GM21576 (cell line): ENCODE measurements at regions not wholly inside any gene's neighbourhood (a gene's known extent, or its start where the extent isn't known, plus 50 kb on each side); places are given as distances from the start of the nearest gene placed in this dataset.
A peak's percentile ranks its signal among the peaks of the same experiment; 100 is the strongest.

Experiments
- ATAC-seq: cut with Tn5 transposase; IDR thresholded peaks from one replicate; pipeline ENCODE4 v1.9.1; 2021; ENCODE audit warnings: mild to moderate bottlenecking, moderate library complexity; ENCODE audit not compliant: unreplicated experiment

DNA sequence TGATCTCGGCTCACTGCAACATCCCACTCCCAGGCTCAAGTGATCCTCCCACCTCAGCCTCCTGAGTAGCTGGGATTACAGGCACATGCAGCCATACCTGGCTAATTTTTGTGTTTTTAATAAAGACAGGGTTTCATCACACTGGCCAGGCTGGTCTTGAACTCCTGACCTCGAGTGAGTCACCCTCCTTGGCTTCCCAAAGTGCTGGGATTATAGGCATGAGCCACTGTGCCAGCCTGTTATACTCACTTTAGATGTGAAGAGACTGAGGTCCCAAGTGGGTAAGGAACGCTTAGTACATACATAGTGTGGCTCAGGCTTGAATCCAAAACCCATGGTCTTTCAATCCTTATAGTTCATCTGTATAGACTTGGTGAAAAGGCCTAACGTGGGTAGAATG lies 63.7 kb upstream of the EPS8L3 start:
- no peak for ATAC-seq

DNA sequence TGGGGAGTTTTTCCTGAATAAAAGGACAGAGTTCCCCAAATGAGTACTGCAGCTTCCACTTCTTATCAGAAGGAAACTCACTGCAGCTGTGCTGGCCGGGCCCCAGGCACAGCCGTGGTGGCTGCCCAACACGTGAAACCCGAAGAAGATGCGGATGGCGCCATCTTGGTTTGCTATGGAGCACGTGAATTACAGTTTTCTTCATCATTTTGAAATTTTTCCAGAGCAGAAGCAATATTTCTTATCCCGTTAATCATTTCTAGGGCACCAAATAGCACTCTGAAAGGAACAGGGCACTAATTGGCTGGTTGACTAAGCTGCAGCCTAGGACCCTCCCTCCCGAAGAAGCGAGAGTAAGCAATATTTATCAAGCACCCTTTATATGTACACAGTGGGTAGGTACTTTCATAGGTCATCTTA lies 63.2 kb upstream of the EPS8L3 start:
- ATAC-seq = no peak

DNA sequence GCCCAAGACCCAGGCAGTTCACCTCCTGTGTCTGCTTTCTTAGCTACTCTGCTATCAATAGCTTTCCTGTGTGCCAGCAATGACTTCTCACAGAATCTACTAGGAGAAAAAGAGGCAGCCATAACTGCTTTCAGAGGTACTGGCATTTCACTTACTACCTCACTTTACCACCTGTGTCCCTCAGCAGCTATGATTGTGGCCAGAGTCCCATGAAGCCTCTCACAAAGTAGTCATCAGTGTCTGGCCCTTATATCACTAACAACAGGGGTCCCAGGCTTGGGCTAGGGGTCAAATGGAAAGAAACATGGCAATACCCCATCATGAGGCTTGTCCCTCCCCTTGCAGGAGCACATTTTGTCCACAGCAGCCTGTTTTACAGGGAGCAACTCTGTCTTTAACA lies 62.7 kb upstream of the EPS8L3 start:
- no peak for ATAC-seq

DNA sequence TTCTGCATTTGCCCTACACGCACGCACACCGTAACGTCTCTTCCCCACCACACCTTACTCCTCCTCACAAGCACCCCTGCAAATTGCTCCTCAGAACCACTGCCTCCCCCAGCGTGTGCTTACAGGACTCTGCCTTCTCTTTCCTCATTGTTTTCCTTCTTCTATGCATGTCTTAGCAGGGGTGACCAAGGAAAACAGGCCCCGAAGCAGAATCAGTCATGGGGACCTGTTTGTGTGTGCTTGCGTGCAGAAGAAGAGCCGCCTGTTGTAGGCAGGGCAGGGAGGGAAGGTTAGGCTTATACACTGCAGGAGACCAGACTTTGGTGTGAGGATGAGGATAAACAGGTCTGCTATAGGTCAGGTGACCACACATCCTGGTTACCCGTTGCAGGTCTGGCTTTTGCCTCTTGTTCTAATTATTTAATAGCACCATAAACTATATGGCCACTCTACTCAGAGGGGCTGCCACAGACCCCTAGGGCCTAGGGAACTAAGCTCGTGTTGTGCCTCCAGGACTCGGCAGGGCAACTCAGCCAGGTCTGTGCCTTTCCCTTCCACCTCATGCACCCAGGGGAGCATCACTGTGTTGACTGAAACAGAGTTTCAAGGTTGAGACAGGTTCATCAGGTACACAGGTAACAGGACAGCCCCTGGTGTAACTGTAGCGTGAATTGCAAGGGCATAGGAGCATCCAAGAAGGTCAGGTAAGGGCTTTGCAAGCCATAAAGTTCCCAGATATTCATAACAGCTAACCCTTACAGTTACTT lies 60.8 kb upstream of the EPS8L3 start:
- ATAC-seq = no peak

DNA sequence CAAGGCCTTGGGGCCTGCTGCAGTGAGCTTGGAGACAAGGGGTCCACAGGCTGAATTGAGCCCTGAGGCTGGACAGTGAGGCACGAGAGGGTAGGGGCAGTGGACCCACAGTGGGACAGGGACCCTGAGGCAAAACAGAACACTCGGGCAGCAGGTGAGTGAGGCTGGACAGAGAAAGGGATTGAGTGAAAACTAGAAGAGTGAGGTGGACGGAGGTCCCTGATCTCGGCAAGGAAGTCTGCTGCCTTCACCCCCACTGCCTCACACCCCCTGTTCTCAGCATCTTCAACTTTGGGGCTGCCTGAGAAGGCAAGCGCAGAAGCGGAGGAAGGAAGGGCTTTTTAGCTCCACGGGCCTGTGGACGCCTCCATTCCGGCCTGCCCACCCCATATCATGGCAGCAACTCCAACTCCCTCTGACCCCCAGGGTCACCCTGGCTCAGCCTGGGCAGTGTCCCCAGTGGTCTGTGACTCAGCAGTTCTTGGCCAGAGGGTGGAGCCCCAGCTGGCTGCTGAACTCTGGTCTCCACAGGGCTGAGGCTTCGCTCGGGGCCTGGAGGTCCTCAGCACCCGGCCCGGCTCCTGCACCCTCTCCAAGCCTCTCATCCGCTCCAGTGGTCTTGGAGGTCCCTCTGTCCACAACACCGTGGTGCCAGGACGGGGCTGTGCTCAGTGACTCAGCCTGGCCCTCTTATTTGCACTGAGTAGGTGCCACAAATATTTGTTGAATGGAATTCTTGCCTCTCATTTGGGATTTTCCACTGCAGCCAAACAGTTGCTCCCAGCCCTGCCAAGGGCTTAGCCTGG lies 60.0 kb upstream of the EPS8L3 start:
- no peak for ATAC-seq

DNA sequence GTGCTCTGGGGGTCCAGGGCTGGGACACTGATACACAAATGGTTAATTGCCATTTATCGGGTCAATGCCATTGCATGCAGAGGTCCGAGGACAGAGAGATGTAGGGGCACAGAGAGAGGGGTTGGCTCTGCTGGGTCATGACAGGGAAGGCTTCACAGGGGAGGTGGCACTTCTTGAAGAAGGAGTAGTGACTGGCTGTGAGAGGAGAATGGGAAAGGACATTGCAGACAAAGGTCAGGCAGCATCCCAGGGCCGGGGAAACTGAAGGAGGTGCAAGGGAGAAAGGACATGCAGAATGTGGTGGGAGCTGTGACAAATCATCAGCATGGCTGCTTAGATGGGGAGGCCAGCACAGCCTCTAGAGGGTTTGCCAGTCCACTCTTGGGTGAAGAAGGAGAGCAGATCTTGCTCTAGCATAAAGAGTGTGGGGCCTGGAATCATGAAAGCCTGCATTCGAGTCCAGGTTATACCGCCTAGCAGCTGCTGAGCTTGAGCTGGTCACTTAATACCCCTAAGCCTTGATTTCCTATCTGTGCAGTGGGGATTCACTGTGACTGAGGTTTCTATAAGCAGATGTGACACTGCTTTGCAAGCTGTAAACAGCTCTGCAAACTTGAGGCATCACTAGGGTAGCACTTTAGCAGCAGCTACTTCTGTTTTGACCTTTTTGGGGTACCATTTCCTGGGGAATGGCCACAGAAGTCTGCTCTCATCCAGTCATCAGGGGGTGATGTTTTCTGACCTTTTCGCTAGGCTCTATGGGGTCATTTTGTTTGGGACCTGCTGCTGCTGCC lies 59.2 kb upstream of the EPS8L3 start:
- no peak for ATAC-seq

DNA sequence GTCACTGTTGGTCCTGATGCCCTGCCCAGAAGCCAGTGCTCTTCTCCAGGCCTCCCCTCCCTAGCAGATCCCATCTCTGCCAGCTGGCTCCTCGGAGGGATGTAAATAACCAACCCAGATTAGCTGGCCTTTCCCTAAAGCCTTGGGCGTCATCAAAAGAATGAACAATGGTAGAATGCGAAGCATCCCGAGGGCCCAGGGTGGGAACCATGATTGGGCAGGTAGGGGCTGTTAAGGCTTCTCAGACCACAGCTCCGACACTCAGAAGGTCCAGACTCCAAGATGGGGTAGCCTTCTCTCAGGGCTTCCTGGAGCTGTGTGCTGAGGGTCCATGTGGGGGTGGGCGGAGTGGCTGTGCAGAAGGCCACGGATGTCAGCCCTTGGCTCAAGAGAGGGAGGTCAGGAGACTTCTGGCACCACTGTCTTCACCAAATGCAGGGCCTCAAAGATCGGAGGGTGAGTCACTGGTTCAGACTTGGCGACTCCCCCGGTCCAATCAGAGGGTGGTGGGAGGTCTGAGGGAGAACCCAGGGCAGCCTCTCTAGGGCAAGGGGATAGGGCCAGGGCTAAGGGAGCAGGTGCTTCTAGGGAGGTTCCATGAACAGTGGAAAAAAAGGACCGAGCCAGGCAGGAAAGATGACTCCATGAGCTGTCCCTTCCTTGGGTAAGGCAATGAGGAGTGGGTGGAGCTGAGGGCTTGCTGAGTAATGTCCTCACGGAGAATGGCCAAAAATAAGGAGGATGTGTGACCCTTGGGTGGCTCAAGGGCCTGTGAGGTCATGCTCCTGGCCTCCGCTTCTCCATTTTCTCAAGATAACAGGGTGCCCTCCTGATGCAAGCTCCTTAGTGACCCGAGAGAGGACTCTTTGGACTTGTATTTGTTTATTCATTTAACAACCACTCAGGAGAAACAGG lies 58.4 kb upstream of the EPS8L3 start:
- no peak for ATAC-seq

DNA sequence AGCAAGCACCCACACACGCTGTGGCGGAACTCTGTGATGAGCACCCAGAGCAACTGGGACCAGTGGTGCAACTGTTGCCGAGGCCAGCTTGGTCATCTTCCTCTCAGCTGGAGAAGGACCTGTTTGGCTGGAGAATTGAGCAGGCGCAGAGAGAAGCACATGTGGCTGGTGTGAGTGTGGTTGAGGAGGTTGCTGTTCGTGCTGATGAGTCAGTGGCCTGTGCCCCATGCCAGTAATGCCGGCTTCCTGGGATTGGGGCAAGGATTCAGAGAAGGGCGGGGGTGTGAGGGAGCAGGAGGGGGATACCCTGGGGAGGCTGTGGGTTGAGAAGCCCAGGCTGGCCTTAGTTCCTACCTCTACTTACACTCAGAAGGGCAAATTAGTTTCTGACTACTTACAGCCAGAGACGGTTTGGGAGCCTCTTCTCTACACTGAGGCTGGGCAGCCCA lies 57.5 kb upstream of the EPS8L3 start:
- no peak for ATAC-seq

DNA sequence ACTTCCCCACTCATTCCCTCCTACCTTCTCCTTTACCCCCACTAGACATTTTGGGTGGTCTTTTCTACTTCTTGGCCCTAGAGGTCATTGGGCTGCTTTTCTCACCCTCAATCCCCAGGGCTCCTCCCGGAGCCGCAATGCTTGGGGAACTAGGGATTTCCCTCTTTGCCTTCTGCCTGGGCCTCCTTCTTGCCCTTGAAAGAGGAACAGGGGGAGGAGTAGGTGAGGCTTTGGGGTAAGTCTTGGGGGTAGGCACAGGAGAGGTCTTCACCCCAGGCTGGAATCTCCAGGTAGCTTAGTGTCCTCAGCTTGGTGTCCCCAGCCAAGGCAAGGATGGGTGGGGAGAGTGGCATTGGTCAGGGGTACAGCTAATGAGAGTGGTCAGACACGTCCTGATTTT lies 56.2 kb upstream of the EPS8L3 start:
- ATAC-seq = no peak

DNA sequence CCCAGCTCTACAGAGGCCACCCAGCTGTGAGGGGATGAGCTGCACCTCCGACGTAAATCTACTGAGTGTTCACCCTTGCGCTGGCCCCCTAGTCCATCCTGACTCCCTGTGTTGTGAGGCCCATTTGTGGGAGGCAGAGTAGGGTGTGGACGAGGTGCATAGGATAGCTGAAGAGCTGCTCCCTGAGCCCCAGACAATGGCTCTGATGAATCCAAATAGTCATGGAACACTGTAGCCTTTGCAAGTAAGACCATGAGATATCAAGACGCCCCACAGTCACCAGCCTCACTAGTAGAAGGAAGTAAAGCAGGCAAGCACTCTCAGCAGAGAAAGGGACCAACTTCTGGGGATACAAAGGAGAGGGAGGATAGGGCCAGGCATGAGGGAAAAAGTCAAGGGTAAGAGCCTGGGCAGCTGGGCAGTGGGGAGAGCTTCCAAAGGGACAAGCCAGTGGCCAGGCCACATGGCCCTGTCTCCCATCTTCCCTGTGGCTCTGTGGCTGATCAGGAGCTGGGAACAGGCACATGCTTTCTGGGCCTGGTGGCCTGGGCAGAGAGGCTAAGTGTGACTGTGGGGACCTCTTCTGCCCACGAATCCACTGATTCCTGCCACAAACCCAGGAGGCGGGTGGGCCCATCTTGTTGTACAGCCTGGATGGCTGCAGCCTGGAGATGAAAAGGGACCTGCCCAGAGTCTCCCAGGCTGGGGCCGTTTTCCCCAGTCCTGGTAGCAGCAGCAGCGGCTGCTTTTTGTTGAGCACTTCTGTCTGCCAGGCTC lies 55.5 kb upstream of the EPS8L3 start:
- no peak for ATAC-seq

DNA sequence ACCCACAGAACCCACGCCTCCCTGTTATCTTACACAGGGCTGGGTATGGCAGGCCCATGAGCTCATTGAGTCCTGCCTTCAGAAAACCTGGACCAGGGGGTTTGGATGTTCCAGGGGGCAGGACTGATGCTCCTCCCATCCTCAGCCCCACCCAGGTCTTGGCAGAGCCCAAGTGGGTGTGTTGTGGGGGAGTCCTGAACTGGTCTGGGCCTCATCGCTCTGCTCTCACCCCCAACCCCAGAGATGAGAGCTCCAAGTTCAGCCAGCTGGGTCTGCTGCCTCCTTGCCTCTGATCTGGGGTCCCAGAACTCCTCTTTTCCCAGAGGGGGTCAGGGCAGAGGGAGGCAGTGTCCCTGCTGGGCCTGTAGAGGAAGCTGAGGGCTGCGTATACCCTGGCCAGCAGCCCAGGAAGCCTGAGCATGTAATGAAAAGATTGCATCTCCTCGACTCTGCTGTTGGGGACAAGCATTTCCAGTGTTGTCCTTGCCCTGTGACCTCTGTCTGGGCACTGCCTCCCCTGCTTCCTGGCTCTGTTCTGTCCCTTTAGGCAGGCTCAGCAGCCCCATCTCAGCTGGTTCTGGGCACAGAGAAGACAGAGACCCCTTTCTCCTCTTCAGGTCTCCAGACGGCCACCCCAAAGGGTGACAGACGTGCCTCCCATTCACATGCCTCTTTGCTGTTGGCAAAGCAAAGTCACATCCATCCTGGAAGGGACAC lies 54.7 kb upstream of the EPS8L3 start:
- no peak for ATAC-seq

DNA sequence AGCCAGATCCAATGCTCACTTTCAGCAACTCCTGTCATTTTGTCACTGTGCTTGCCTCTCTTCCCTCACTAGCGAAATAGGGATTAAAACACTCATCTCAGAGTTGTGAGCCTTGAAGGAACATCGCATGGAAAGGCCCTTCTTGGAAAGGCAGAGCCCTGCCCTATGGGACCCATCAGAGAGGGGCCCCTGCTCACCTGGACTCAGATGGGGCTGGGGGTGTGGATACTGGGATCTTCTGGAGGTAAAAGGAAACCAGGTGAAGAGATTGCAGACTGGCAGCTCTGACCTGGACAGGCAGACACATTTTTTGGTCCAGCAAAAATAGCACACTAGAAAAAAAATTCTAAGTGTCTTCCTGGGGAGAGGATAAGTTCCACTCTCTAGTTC lies 54.2 kb upstream of the EPS8L3 start:
- no peak for ATAC-seq

DNA sequence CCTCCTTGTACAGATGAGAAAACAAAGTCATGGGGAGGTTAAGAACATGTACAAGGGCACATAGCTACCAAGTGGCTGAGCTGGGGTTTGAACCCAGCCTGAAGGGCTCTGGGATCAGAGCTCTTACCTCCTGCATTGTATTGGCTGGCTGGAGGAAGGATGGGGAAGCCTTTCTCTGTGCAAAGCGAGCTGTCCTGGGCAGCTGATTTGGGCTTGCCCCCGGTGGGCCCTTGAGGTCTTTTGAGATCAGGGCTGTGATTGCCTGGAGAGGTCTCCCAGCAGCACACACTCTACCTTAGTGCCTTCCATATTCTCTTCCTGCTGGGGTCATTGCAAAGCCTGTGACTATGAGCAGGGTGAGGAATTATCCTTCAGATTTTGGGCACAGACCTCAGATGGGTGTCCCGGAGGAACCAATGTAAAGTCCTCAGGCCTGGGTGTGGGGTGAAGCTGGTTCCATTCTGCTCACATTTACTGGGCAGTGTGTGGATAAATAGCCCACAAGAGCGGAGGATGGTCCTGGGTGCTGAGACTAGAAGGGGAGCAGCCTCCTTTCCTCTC lies 53.3 kb upstream of the EPS8L3 start:
- ATAC-seq = no peak

DNA sequence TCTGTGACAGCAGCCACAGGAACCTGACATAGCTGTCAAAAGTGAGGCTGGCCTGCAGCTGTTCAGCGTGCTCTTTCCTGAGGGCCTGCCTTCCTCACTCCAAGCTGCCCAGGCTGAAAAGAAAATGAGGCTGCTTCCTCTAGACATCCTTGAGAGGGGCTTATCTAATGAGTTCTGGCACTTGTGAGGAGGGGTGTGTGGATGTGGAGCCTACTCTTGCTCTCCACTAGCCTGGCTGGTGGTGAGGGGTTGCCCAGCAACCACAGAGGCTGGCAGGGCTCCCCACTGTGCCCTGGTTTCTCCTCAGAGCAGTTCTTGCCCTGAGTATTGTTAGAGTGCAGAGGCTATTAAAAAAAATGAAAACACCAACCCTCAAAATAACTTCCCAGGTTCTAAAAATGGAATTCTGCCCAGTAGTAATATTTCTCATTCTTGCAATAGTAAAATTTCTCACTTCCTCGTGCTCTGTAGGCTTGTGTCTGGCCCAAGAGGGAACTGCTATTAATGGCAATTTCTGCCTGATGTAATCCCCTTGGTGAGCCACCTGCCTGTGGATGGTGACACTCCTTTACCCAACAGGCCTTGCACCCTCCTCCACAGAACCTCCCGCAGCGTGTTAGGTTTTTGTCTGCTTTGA lies 52.6 kb upstream of the EPS8L3 start:
- peak; percentile 89 for ATAC-seq

DNA sequence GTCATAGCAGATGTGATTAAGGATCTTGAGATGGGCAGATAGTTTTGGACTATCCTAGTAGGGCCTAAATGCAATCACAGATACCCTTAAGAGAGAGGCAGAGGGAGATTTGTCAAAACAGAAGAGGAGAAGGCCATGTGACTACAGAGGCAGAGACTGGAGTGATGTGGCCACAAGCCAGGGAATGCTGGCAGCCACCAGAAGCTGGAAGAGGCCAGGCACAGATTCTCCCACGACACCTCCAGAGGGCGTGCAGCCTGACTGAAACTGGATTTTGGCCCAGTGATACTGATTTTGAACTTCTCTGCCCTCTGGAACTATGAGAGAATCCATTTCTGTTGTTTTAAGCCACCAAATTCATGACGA lies 52.1 kb upstream of the EPS8L3 start:
- ATAC-seq = no peak

DNA sequence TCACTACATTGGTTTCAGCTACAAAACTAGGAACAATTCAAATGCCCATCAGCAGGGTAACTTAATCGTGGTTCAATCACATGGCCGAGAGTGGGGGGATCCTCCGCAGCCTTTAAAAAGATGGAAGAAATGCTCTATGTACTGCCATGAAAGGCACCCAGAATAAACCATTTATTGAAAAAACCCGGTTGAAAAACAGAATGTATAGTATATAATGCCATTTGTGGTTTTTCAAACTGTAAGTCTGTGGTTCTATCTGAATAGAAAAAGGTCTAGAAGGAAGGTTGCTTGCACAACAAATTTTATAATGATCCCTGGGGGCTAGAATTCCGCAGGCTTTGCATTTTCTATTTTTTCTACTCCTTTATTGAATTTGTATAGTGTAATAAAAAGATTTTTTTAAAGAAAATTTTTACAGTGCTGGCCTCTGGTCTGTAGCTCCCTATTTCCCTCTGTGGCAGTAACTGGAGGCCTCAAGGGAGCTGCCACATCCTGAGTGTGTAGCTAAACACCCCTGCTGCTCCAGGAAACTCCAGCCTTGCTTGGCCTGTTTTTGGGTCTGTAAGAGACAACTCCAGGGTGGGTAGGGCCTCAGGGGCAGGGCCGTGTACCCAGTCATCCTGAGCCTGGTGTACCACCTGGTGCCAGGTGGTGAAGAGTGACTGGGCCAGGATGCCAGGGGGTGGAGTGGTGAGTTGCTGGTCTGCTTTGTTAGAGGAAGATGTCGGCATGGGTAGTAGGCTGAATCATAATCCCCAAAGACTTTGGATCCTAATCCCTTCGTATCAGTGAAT lies 51.5 kb upstream of the EPS8L3 start:
- ATAC-seq = no peak

DNA sequence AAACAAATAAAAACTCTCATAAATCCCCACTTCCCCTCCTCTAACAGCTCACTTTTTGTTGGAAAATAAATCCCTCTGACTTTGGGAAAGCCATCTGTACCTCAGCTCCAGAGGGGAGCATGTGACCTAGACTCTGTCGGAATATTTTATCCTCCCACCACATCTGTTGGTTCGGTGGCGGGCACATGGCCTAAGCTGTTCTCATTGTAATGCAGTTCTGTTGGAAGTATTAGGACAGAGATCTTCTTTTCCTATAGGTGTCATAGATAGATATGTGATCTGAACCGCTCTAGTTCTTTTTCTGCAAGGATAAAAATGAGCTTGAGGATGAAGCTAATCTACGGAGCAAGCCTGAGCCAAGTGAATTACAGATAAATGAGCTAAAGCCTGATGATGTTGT lies 50.5 kb upstream of the EPS8L3 start:
- no peak for ATAC-seq
